A673 (cell line): ENCODE measurements at regions not wholly inside any gene's neighbourhood (a gene's known extent, or its start where the extent isn't known, plus 50 kb on each side); places are given as distances from the start of the nearest gene placed in this dataset.

ENCODE experiments used
- BruUV-seq: library from RNA; stranded (reverse); fragments of 400-500 nt; replicated peaks from 2 replicates; lab custom pipeline; 2021; lab: Mats Ljungman, UMichigan
- CTCF ChIA-PET: fragments of 300-600 bp; sonication (Branson Sonifier 250); formaldehyde crosslinking; loops from one replicate; lab custom pipeline; 2022; ENCODE audit warnings: antibody characterized with exemption; lab: Charles Lee
- POLR2A ChIA-PET: fragments of 300-600 bp; sonication (Branson Sonifier 250); formaldehyde crosslinking; loops from one replicate; lab custom pipeline; 2022; ENCODE audit warnings: antibody characterized with exemption; ENCODE audit not compliant: low non-redundant PET; lab: Charles Lee
- DNase-seq: peaks from one replicate; pipeline ENCODE4 v3.0.0-alpha.2; 2015; ENCODE audit warnings: low spot score
- H3K27ac ChIP-seq: fragments of 200-600 bp; sonication (generic); 2 replicates; pipeline ENCODE4 v1.5.1; 2016; ENCODE audit warnings: mixed run types, low read depth, mild to moderate bottlenecking, mixed read lengths, antibody characterized with exemption, low read length; ENCODE audit not compliant: poor library complexity, severe bottlenecking
- H3K27me3 ChIP-seq: fragments of 200-600 bp; sonication (generic); replicated peaks from 2 replicates; pipeline ENCODE4 v1.6.1; 2017; ENCODE audit warnings: mixed run types, low read depth, mild to moderate bottlenecking, mixed read lengths, antibody characterized with exemption, low read length; ENCODE audit not compliant: insufficient read depth, poor library complexity
- H3K36me3 ChIP-seq: fragments of 200-600 bp; sonication (generic); 2 replicates; pipeline ENCODE4 v1.6.1; 2016; ENCODE audit warnings: mixed run types, mild to moderate bottlenecking, mixed read lengths, antibody characterized with exemption, low read length; ENCODE audit not compliant: insufficient read depth, poor library complexity, severe bottlenecking
- H3K4me1 ChIP-seq: fragments of 200-600 bp; sonication (generic); 2 replicates; pipeline ENCODE4 v1.6.1; 2017; ENCODE audit warnings: mixed run types, mild to moderate bottlenecking, mixed read lengths, antibody characterized with exemption, low read length; ENCODE audit not compliant: insufficient read depth, poor library complexity, severe bottlenecking
- H3K4me3 ChIP-seq: fragments of 200-600 bp; sonication (generic); 2 replicates; pipeline ENCODE4 v1.5.1; 2016; ENCODE audit warnings: low read depth, mixed run types, mild to moderate bottlenecking, mixed read lengths, low read length; ENCODE audit not compliant: poor library complexity, severe bottlenecking
- H3K9me3 ChIP-seq: fragments of 200-600 bp; sonication (generic); 2 replicates; pipeline ENCODE4 v1.6.1; 2016; ENCODE audit warnings: mixed run types, low read depth, mild to moderate bottlenecking, mixed read lengths, antibody characterized with exemption, low read length; ENCODE audit not compliant: poor library complexity, severe bottlenecking
- EZH2 ChIP-seq: fragments of 200-600 bp; sonication (generic); IDR thresholded peaks from 2 replicates; pipeline ENCODE4 v1.6.1; 2017; ENCODE audit warnings: borderline replicate concordance, low read depth, mild to moderate bottlenecking, mixed read lengths, antibody characterized with exemption, low read length; ENCODE audit not compliant: poor library complexity, severe bottlenecking
- intact Hi-C: fragments of 100-400 bp; cut with micrococcal nuclease; formaldehyde crosslinking; loops from one replicate; pipeline ENCODE4 v1.10.0; 2022; ENCODE audit not compliant: unreplicated experiment
- TF ChIP-seq, protein P1 (sequence below): fragments of 300-800, 200-600 bp; sonication (generic); conservative IDR thresholded peaks from 2 replicates; pipeline ENCODE4 v1.5.1; 2017; ENCODE audit warnings: low read depth, mild to moderate bottlenecking, antibody characterized with exemption, low read length, moderate library complexity, mixed read lengths

DNA sequence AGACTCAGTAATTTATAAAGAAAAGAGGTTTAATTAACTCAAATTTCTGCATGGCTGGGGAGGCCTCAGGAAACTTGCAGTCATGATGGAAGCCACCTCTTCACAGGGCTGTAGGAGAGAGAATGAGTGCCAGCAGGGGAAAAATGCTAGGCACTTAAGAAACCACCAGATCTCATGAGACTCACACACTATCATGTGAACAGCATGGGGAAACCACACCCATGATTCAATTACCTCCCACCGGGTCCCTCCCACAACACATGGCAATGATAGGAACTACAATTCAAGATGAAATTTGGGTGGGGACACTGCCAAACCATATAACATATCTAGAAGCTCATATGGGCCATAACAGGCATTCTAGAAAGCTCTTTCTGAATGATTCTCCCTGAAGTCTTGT is 190.3 kb downstream of the WNT5A start:
- intact Hi-C loops = no loop called here
- Histone ChIP-seq H3K9me3 (no peaks in the 10 kb centered on the region), H3K27me3 (no peaks in the 10 kb centered on the region), H3K27ac (no peak overlapping the region), H3K4me1 (no peaks in the 10 kb centered on the region), H3K36me3 (no peaks in the 10 kb centered on the region), H3K4me3 (no peak overlapping the region)
- TF ChIP-seq, protein P1, sequence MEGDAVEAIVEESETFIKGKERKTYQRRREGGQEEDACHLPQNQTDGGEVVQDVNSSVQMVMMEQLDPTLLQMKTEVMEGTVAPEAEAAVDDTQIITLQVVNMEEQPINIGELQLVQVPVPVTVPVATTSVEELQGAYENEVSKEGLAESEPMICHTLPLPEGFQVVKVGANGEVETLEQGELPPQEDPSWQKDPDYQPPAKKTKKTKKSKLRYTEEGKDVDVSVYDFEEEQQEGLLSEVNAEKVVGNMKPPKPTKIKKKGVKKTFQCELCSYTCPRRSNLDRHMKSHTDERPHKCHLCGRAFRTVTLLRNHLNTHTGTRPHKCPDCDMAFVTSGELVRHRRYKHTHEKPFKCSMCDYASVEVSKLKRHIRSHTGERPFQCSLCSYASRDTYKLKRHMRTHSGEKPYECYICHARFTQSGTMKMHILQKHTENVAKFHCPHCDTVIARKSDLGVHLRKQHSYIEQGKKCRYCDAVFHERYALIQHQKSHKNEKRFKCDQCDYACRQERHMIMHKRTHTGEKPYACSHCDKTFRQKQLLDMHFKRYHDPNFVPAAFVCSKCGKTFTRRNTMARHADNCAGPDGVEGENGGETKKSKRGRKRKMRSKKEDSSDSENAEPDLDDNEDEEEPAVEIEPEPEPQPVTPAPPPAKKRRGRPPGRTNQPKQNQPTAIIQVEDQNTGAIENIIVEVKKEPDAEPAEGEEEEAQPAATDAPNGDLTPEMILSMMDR = no peak
- TF ChIP-seq EZH2 = no peak
- POLR2A ChIA-PET = no interaction called here
- CTCF ChIA-PET = no interaction called here
- BruUV-seq = no TSS peak
- no peak for DNase-seq

- Histone ChIP-seq H3K9me3 (no peaks in the 10 kb centered on the region), H3K27ac (no peak overlapping the region), H3K4me1 (no peaks in the 10 kb centered on the region), H3K27me3 (no peaks in the 10 kb centered on the region), H3K36me3 (no peaks in the 10 kb centered on the region), H3K4me3 (no peak overlapping the region)
- BruUV-seq = no TSS peak
- CTCF ChIA-PET = no interaction called here
- POLR2A ChIA-PET = no interaction called here
- DNase-seq = no peak
- TF ChIP-seq, protein P1 = no peak
- TF ChIP-seq EZH2 = no peak
- intact Hi-C loops = no loop called here
Measured at GRCh38 chr3:55296030-55296429, 191.1 kb downstream of the WNT5A start.

DNA sequence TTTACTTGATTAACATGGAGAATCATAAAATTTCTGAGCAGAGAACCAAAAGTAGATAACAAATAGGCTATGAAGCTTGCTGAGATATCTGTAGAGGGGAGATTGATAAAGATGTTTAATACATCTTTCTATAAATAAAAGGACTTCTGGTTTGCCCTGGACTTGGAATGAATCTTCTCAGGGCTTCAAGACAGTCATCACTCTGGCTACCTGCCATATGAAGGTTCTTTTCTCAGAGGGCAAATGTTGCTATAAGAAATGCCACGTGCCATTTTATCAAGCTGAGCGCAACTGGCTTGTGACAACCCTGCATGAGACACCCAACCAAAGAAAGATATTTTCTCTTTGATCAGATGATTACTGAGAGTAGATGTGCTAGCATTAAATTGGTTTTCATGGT is 192.5 kb downstream of the WNT5A start:
- no peaks in the 10 kb centered on the region for H3K36me3 ChIP-seq
- no peaks in the 10 kb centered on the region for H3K4me1 ChIP-seq
- ChIA-PET CTCF (no interaction called here), POLR2A (no interaction called here)
- BruUV-seq = no TSS peak
- no peak for DNase-seq
- H3K9me3 ChIP-seq = no peaks in the 10 kb centered on the region
- intact Hi-C loops = no loop called here
- no peak for TF ChIP-seq EZH2
- TF ChIP-seq, protein P1 = no peak
- H3K4me3 ChIP-seq = no peak overlapping the region
- no peak overlapping the region for H3K27ac ChIP-seq
- H3K27me3 ChIP-seq = no peaks in the 10 kb centered on the region
